ENCODE measurements at regions not wholly inside any gene's neighbourhood (a gene's known extent, or its start where the extent isn't known, plus 50 kb on each side); places are given as distances from the start of the nearest gene placed in this dataset. TPM values are rescaled to one million over a fixed set of nuclear protein-coding genes. Genes with fewer than 3 reads are reported as not detected.

GRCh38 chr4:30670206-30670605 is 50.0 kb upstream of the PCDH7 start:
- H3K27ac ChIP-seq = no peak overlapping the region
- intact Hi-C loops (cut with DNase I) = no loop called here
- no peak for DNase-seq (ENCODE audit: extremely low spot score in 2 of 2)
- no peaks in the 10 kb centered on the region for H3K9me3 ChIP-seq
- H3K36me3 ChIP-seq = no peaks in the 10 kb centered on the region
- H3K4me3 ChIP-seq = no peak overlapping the region
- no peaks in the 10 kb centered on the region for H3K27me3 ChIP-seq
- no peaks in the 10 kb centered on the region for H3K4me1 ChIP-seq
- TF ChIP-seq POLR2A (IDR thresholded peaks at IDR 0.05) (no peak), CTCF (IDR thresholded peaks at IDR 0.05) (no peak), POLR2AphosphoS5 (IDR thresholded peaks at IDR 0.05; ENCODE audit: insufficient read depth in 1 of 2, low read depth in 1 of 2) (no peak)

Small RNAs in the stretch of these regions (small RNA-seq; reads per million reads assigned to genes)
- not detected for gene AC097510.1

Measured in vagina (tissue), 2 donors.